GM21786 (cell line): ENCODE measurements at regions not wholly inside any gene's neighbourhood (a gene's known extent, or its start where the extent isn't known, plus 50 kb on each side); places are given as distances from the start of the nearest gene placed in this dataset.

Experiments
- ATAC-seq: cut with Tn5 transposase; IDR thresholded peaks from one replicate; pipeline ENCODE4 v1.9.1; 2021; ENCODE audit not compliant: unreplicated experiment

DNA sequence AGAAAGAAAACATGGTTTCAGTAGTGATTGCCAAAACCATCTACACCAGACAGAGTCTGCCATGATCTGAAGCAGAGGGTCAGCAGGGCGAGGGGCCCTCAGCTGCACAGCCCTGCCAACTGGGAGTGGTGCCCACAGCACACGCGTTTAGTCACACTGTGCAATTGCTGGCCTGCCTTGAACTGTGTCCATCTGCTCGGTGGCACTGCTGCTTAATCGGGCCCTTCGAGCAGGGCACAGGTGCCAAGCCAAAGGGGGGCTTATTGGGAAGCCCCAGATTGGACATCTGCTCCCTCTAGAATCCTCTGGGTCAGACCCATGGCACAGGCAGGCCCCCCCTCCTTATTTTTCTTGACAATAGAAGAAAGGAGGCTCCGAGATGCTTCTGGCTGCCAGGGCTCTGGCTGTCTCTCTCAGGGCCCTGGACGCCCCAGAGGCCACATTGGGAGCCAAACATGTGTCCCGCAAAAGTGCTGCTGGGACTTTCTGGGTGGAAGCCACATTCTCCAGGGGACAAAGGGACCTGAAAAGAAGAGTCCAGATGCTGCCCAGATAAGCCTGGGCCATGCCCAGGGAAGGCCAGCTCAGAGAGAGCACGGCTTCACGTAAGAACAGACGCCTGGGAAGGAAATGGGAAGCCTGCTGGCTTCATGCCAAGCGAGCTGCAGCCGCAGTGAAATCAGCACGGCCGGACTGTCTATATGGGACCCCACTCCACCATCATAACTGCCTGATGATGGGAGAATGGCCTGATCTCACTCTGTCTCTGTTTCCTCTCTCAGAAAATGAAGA, 349.2 kb downstream of the GADD45G start:
- no peak for ATAC-seq

DNA sequence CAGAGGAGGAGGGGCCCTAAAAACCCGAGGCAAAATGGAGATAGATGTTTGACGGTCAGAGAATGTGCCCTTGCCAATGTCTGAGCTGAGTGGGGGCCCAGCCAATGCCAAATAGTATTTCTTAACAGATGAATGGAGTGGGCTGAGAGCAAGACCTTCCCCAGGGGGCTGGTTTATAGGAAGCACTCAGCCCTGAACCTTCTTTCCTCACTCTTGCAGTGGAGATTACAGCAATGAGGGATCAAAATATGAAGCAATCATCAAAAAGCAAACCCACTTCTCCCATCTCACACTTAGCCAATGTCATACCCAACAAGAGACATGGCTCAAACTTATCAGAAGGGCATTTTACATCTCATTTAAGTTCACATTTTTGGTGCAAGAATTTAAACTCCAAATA, 350.3 kb downstream of the GADD45G start:
- no peak for ATAC-seq

DNA sequence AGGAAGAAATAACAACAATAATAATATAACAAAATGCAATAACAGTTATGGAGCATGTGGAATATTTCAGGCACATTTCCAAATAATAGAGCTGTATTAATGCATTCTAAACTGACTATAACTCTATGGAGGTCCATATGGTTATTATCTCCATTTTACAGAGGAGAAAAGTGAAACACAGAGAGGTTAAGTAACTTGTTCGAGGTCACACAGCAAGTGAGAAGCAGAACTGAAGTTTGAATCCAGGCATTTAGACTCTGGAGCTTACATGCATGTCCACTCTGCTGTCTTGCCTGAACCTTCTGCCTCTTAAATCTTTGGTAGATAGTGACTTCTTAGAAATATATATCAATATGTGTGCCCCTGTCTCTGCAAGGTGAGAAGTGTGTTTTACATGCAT, 350.8 kb downstream of the GADD45G start:
- no peak for ATAC-seq

GRCh38 chr9:89956331-89956730, 351.5 kb downstream of the GADD45G start:
- ATAC-seq: no peak

DNA sequence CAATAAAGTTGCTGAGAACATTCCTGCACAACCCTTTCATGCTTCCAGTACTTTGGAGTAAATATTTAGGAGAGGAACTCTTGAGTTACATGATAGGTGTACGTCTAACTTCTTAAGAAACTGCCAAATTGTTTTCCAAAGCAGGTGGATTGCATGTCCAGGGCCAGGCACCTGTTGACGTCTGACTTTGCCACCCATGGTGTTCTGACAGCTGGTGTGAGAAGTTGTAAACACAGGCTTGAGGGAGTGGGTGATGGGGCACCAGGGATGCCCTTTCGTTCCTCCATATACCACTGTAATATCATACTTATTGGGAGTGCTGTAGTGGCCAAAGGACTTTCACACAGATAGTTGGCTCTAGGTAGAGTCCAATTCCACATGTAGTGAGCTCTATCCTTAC, 352.1 kb downstream of the GADD45G start:
- ATAC-seq: no peak

GRCh38 chr9:89958086-89958485, 353.3 kb downstream of the GADD45G start:
- ATAC-seq: no peak

- ATAC-seq: no peak
Observed at GRCh38 chr9:89961616-89962341, 357.0 kb downstream of the GADD45G start.

DNA sequence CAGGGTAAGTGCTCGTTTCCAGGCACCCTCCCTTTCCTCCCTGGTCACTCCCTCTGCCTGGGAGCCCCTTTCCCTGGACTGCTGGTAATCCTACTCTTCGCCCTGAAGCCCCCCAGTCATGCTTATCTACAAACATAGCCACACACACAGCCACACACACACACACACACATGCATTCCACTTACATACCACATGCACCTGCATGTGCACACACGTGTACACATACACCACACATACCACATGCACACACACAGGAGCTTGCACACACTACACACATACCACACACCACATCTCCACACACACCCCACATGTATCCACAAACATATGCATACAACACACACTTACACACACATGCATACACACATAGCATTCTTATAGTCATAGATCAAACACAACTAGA, 358.5 kb downstream of the GADD45G start:
- ATAC-seq: no peak

- ATAC-seq: no peak
Observed at GRCh38 chr9:89967527-89967926, 362.7 kb downstream of the GADD45G start.

GRCh38 chr9:89969156-89969675, 364.4 kb downstream of the GADD45G start:
- ATAC-seq: no peak

DNA sequence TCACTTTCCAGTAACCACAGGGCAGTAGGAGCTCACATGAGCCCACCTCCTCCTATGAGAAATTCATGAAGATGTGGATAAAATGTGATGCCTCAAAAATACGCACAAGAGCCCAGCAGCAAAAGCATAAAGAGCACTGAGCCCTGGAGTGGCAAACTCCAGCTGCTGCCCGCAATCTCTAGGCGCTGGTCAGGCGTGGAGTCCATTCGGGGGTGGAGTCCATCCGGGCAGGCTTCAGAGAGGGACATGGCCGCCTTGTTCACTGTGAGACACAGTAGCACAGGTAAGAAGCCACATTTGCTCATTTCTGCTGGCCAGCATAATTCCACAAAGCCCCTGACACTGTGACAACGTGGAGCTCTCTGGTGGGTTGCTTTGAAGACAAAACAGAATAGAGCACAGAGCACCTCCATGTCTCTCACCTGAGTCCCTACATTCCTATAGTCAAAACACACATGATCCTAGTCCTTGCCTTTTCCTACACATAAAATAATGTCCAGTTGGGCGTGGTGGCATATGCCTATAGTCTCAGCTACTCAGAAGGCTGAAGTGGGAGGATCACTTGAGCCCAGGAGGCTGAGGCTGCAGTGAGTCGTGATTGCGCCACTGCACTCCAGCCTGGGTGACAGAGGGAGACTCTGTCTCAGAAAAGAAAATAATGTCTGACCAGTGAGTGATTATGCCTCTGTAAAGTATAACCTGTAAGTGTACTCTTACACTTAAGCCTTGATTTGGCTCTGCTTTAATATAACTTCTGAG, 365.2 kb downstream of the GADD45G start:
- ATAC-seq: no peak

- no peak for ATAC-seq
Observed at GRCh38 chr9:89970701-89971100, 365.9 kb downstream of the GADD45G start.

GRCh38 chr9:89972535-89972934, 367.7 kb downstream of the GADD45G start:
- ATAC-seq: no peak

DNA sequence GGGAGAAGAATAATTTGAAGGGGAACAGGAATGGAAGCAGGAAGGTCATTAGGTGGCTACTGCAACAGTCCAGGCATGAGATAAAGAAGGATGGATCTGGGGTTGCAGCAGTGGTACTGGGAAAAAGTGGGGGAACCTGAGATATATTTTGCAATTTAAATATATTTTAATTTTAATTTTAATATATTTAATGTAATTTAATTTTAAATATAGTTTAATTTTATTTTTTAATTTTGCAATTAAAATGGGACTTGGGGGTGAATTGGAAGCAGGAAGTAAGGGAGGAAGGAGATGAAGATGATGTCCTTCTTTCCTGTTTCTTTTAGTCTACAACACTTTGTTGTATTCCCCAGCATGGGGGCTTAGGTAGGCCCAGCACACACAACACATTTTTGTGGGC, 369.8 kb downstream of the GADD45G start:
- ATAC-seq: no peak

GRCh38 chr9:89975024-89975423, 370.2 kb downstream of the GADD45G start:
- ATAC-seq: no peak

DNA sequence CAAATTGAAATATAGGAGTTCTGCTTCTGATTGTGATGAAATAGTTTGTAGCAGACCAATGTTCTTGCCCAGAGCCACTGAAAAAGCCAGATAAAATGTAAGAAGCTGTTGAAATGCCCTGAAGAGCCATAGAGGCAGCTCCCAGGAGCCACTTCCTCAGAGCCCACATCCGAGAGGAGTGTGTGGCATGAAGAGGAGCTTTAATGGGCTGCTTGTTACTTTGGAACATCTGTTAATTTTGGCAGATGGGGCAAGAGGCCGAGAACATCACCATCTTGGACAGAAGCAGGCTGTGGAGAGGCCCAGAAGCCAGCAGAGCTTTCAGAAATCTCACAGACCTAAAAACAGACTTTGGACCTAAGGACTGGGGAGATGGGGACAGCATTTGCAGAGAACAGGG, 370.8 kb downstream of the GADD45G start:
- ATAC-seq: no peak

- ATAC-seq: no peak
Observed at GRCh38 chr9:89978185-89978584, 373.4 kb downstream of the GADD45G start.

GRCh38 chr9:89980600-89980999, 375.8 kb downstream of the GADD45G start:
- no peak for ATAC-seq

DNA sequence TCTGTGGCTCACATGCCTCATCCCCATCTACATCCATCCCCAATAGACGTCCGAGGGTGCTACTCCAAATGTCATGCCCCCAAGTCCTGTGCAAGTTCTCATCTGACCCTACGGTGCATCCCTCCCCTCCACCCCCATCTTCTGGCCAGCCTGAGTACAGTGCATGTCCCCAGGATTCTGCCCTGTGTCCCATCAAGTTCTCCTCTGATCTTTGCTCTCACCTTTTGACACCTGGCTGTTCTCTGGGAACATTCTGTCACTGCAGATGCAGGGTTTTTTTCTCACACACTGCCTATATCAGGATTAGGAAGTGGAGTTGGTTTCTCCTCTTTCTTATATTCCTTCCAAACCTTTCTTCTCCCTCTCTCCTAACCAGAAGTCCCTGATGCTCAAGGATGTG, 377.2 kb downstream of the GADD45G start:
- ATAC-seq: no peak

GRCh38 chr9:89983411-89983810, 378.6 kb downstream of the GADD45G start:
- no peak for ATAC-seq

DNA sequence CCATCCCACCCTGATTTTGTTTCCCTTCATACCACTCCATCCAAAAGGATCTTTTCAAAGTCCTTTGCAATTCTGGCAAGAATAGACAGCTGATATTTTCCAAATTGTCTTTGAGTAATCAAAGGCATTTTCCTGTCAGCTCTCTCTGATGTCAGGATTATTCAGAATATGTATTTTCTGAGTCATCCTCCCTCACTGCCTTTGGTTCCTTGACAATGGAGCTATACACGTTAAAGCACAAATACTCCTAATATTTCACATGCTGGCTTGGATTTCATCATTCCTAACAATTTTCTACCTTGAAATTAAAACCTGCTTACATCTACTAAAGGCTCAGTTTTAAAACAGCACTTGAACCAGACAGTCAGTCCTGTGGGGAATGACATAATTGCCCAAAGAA, 379.4 kb downstream of the GADD45G start:
- no peak for ATAC-seq

DNA sequence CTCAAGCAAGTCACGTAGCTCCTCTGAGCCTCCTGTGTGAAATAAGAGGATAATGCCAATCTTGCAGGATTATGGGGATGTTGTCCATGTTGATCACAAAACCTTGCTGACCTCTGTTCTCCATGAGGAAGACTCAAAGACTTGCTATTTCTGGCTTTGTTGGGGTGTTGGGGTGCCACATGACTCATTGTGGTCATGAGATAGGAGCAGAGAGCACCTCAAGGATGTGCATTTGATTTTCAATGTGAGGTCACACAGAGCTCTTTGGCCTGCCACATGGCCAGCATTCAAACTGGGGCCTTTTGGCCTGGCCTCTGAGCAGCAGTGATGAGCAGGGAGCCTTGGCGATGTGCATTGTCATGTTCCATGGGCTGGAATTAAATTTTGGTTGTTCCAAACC, 380.3 kb downstream of the GADD45G start:
- ATAC-seq: no peak
